ENCODE measurements at regions not wholly inside any gene's neighbourhood (a gene's known extent, or its start where the extent isn't known, plus 50 kb on each side); places are given as distances from the start of the nearest gene placed in this dataset.

- TF ChIP-seq ATF6 (CRISPR knock-in tag; conservative IDR thresholded peaks at IDR 0.05) = no peak
- no peak for TF ChIP-seq ZBTB49 (CRISPR knock-in tag; IDR thresholded peaks at IDR 0.05; ENCODE audit: borderline replicate concordance)
- no peak for TF ChIP-seq ZEB1 (IDR thresholded peaks at IDR 0.05; ENCODE audit: insufficient replicate concordance, low read depth)
- TF ChIP-seq BRD4 (CRISPR knock-in tag; IDR thresholded peaks at IDR 0.05) = no peak
- TF ChIP-seq ZNF841 (CRISPR knock-in tag; IDR thresholded peaks at IDR 0.05; ENCODE audit: borderline replicate concordance) = no peak
- no peak for TF ChIP-seq POGK (CRISPR knock-in tag; conservative IDR thresholded peaks at IDR 0.05)
- TF ChIP-seq ZNF687 (CRISPR knock-in tag; IDR thresholded peaks at IDR 0.05) = peak; percentile 78
- TF ChIP-seq ZNF10 (CRISPR knock-in tag; IDR thresholded peaks at IDR 0.05; ENCODE audit: borderline replicate concordance, low read depth) = no peak
- TF ChIP-seq, protein P1, sequence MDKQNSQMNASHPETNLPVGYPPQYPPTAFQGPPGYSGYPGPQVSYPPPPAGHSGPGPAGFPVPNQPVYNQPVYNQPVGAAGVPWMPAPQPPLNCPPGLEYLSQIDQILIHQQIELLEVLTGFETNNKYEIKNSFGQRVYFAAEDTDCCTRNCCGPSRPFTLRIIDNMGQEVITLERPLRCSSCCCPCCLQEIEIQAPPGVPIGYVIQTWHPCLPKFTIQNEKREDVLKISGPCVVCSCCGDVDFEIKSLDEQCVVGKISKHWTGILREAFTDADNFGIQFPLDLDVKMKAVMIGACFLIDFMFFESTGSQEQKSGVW (CRISPR knock-in tag; IDR thresholded peaks at IDR 0.05; ENCODE audit: borderline replicate concordance) = no peak
- no peak for TF ChIP-seq ZNF17 (CRISPR knock-in tag; IDR thresholded peaks at IDR 0.05)
- TF ChIP-seq ZNF7 (CRISPR knock-in tag; IDR thresholded peaks at IDR 0.05) = no peak
- no peak for TF ChIP-seq ZNF761 (CRISPR knock-in tag; conservative IDR thresholded peaks at IDR 0.05)
- TF ChIP-seq, protein P2, sequence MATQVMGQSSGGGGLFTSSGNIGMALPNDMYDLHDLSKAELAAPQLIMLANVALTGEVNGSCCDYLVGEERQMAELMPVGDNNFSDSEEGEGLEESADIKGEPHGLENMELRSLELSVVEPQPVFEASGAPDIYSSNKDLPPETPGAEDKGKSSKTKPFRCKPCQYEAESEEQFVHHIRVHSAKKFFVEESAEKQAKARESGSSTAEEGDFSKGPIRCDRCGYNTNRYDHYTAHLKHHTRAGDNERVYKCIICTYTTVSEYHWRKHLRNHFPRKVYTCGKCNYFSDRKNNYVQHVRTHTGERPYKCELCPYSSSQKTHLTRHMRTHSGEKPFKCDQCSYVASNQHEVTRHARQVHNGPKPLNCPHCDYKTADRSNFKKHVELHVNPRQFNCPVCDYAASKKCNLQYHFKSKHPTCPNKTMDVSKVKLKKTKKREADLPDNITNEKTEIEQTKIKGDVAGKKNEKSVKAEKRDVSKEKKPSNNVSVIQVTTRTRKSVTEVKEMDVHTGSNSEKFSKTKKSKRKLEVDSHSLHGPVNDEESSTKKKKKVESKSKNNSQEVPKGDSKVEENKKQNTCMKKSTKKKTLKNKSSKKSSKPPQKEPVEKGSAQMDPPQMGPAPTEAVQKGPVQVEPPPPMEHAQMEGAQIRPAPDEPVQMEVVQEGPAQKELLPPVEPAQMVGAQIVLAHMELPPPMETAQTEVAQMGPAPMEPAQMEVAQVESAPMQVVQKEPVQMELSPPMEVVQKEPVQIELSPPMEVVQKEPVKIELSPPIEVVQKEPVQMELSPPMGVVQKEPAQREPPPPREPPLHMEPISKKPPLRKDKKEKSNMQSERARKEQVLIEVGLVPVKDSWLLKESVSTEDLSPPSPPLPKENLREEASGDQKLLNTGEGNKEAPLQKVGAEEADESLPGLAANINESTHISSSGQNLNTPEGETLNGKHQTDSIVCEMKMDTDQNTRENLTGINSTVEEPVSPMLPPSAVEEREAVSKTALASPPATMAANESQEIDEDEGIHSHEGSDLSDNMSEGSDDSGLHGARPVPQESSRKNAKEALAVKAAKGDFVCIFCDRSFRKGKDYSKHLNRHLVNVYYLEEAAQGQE (IDR thresholded peaks at IDR 0.05; ENCODE audit: borderline replicate concordance in 1 of 2, low read depth in 1 of 2, low read length in 2 of 2) = peak in 1 of 2 experiments; percentile 23; a peak in 1 of 4 replicates
These were observed 126.7 kb upstream of the PWP1 start (continued) for GRCh38 chr12:107558816-107559382.
